GM12878 (cell line): ENCODE measurements at regions not wholly inside any gene's neighbourhood (a gene's known extent, or its start where the extent isn't known, plus 50 kb on each side); places are given as distances from the start of the nearest gene placed in this dataset.
A peak's percentile ranks its signal among the peaks of the same experiment; 100 is the strongest.

ENCODE experiments used
- ASH2L ChIP-seq: fragments of 300-600, 200-600 bp; sonication (generic); IDR thresholded peaks from 2 replicates; pipeline ENCODE4 v1.6.1; 2017; ENCODE audit warnings: low read depth, mild to moderate bottlenecking, borderline replicate concordance
- BCL11A ChIP-seq: IDR thresholded peaks from 2 replicates; pipeline ENCODE4 v1.6.1; 2011; ENCODE audit warnings: low read depth, low read length
- BHLHE40 ChIP-seq, 2 experiments: fragments of 450-650 bp in 1 of 2; IDR thresholded peaks; 2 replicates each; pipeline ENCODE4 v1.6.1; 2011 to 2017; ENCODE audit warnings: low read depth in 2 of 2, borderline replicate concordance in 1 of 2, improper control_type of control experiment in 1 of 2, low read length in 1 of 2, mild to moderate bottlenecking in 1 of 2
- CEBPB ChIP-seq, 2 experiments: fragments of 150-350 bp in 1 of 2; IDR thresholded peaks; 2 replicates each; pipeline ENCODE4 v1.6.1; 2012 to 2014; ENCODE audit warnings: low read depth in 2 of 2, low read length in 2 of 2, borderline replicate concordance in 1 of 2, inconsistent platforms in 1 of 2
- CREM ChIP-seq: IDR thresholded peaks from 2 replicates; pipeline ENCODE4 v1.6.1; 2014; ENCODE audit warnings: antibody characterized with exemption, low read depth
- CTCF ChIP-seq, 3 experiments: IDR thresholded peaks in 2 of 3; conservative IDR thresholded peaks in 1 of 3; 2 replicates each; pipeline ENCODE4 v1.5.1; 2011; ENCODE audit warnings: low read depth in 3 of 3, low read length in 3 of 3, mild to moderate bottlenecking in 3 of 3, control low read depth in 2 of 3, moderate library complexity in 2 of 3, inconsistent platforms in 1 of 3, mixed read lengths in 1 of 3; ENCODE audit not compliant: control insufficient read depth in 2 of 3, insufficient read depth in 1 of 3; ENCODE audit errors: extremely low read depth in 1 of 3
- E4F1 ChIP-seq: fragments of 450-650 bp; IDR thresholded peaks from 2 replicates; pipeline ENCODE4 v1.6.1; 2018; ENCODE audit warnings: borderline replicate concordance, mild to moderate bottlenecking; ENCODE audit not compliant: partially characterized antibody
- HCFC1 ChIP-seq: fragments of 150-350 bp; IDR thresholded peaks from 2 replicates; pipeline ENCODE4 v1.6.1; 2014; ENCODE audit warnings: low read length
- IRF4 ChIP-seq: IDR thresholded peaks from 2 replicates; pipeline ENCODE4 v1.6.1; 2011; ENCODE audit warnings: low read depth, low read length
- IRF5 ChIP-seq: fragments of 450-650 bp; IDR thresholded peaks from 2 replicates; pipeline ENCODE4 v1.6.1; 2017; ENCODE audit warnings: borderline replicate concordance
- MEF2A ChIP-seq: IDR thresholded peaks from 2 replicates; pipeline ENCODE4 v1.6.1; 2011; ENCODE audit warnings: low read depth, mild to moderate bottlenecking, low read length, moderate library complexity; ENCODE audit not compliant: insufficient read depth
- PAX5 ChIP-seq: IDR thresholded peaks from 2 replicates; pipeline ENCODE4 v1.6.1; 2011; ENCODE audit warnings: low read depth, low read length, borderline replicate concordance
- PML ChIP-seq: IDR thresholded peaks from 2 replicates; pipeline ENCODE4 v1.6.1; 2012; ENCODE audit warnings: low read length, inconsistent platforms
- RBBP5 ChIP-seq: fragments of 200-600 bp; sonication (generic); conservative IDR thresholded peaks from 2 replicates; pipeline ENCODE4 v1.6.1; 2016
- SMARCA5 ChIP-seq: fragments of 450-650 bp; IDR thresholded peaks from 2 replicates; pipeline ENCODE4 v1.6.1; 2017; ENCODE audit warnings: mild to moderate bottlenecking
- SREBF1 ChIP-seq: IDR thresholded peaks from 2 replicates; pipeline ENCODE4 v1.6.1; 2012; ENCODE audit warnings: mild to moderate bottlenecking, low read length
- SUZ12 ChIP-seq: fragments of 200-600 bp; sonication (generic); IDR thresholded peaks from one replicate; pipeline ENCODE4 v1.6.1; 2018; ENCODE audit warnings: antibody characterized with exemption, mild to moderate bottlenecking; ENCODE audit not compliant: unreplicated experiment
- TCF7 ChIP-seq: IDR thresholded peaks from 2 replicates; pipeline ENCODE4 v1.6.1; 2014; ENCODE audit warnings: antibody characterized with exemption, borderline replicate concordance
- ZNF384 ChIP-seq: IDR thresholded peaks from 2 replicates; pipeline ENCODE4 v1.6.1; 2012; ENCODE audit warnings: low read depth, mild to moderate bottlenecking, low read length, improper control_type of control experiment, borderline replicate concordance
- ZNF687 ChIP-seq: fragments of 450-650 bp; IDR thresholded peaks from 2 replicates; pipeline ENCODE4 v1.6.1; 2017; ENCODE audit warnings: mild to moderate bottlenecking, moderate library complexity

- TF ChIP-seq ZNF687 (peak; percentile 76), PAX5 (0 out of 2 replicates have a peak, but pooled peaks have one; percentile 32), MEF2A (0 out of 2 replicates have a peak, but pooled peaks have one; percentile 61), CTCF (IDR thresholded peaks at IDR 0.05 in 2 of 3, conservative IDR thresholded peaks at IDR 0.05 in 1 of 3; ENCODE audit: control insufficient read depth in 2 of 3, extremely low read depth in 1 of 3, insufficient read depth in 1 of 3, low read depth in 3 of 3, low read length in 3 of 3) (no peak), HCFC1 (no peak), RBBP5 (no peak), BCL11A (peak; percentile 91), SUZ12 (no peak), TCF7 (peak; percentile 98), IRF5 (no peak), CREM (peak; percentile 89), CEBPB (IDR thresholded peaks at IDR 0.05; ENCODE audit: borderline replicate concordance in 1 of 2, low read depth in 2 of 2, low read length in 2 of 2) (no peak), IRF4 (peak; percentile 97), BHLHE40 (IDR thresholded peaks at IDR 0.05; ENCODE audit: borderline replicate concordance in 1 of 2, low read depth in 2 of 2, low read length in 1 of 2) (peak; percentile 86 to 90), SREBF1 (no peak), ZNF384 (no peak), E4F1 (no peak), PML (0 out of 2 replicates have a peak, but pooled peaks have one; percentile 38), ASH2L (no peak), SMARCA5 (peak; percentile 57; the same call in 1 of the 2 replicates)
These were observed 537.8 kb upstream of the BOD1L1 start (continued) for GRCh38 chr4:14165222-14165920.
